HCT116 (cell line): ENCODE measurements at regions not wholly inside any gene's neighbourhood (a gene's known extent, or its start where the extent isn't known, plus 50 kb on each side); places are given as distances from the start of the nearest gene placed in this dataset.

Experiments
- ATAC-seq: fragments of 200-7000 bp; cut with Tn5 transposase; 2 replicates; pipeline ENCODE4 v1.9.1; 2020; ENCODE audit warnings: mild to moderate bottlenecking, moderate library complexity
- BruUV-seq: library from RNA; stranded (reverse); fragments of 400-500 nt; replicated peaks from 2 replicates; lab custom pipeline; 2021; lab: Mats Ljungman, UMichigan
- CTCF ChIA-PET: fragments of 300-600 bp; sonication (Branson Sonifier 250); formaldehyde crosslinking; loops from one replicate; lab custom pipeline; 2021; ENCODE audit warnings: antibody characterized with exemption; lab: Charles Lee
- POLR2A ChIA-PET: fragments of 300-600, 350-600 bp; sonication (Branson Sonifier 250); formaldehyde crosslinking; loops from one replicate; lab custom pipeline; 2021; ENCODE audit warnings: antibody characterized with exemption; lab: Charles Lee
- RAD21 ChIA-PET, 2 experiments: fragments of 300-600 bp; sonication (Branson Sonifier 250); formaldehyde crosslinking; loops; one replicate each; lab custom pipeline; 2023; ENCODE audit warnings: low total read pairs in 2 of 2; ENCODE audit not compliant: uncharacterized antibody in 2 of 2, unreplicated experiment in 2 of 2, low non-redundant PET in 1 of 2; lab: Charles Lee
- DNase-seq: peaks from one replicate; pipeline ENCODE4 v3.0.0-alpha.2; 2010; ENCODE audit warnings: low read depth, low spot score
- H2AFZ ChIP-seq: fragments of 200-600 bp; shearing (Covaris generic), sonication (generic); 2 replicates; pipeline ENCODE4 v1.6.1; 2017; ENCODE audit warnings: low read depth, mixed run types, mixed read lengths, antibody characterized with exemption, low read length; ENCODE audit not compliant: poor library complexity, severe bottlenecking
- H3K27ac ChIP-seq: 2 replicates; pipeline ENCODE4 v1.5.1; 2012; ENCODE audit warnings: low read depth, low read length
- H3K27me3 ChIP-seq: fragments of 200-600 bp; sonication (generic); 2 replicates; pipeline ENCODE4 v1.6.1; 2016; ENCODE audit warnings: mixed run types, low read length, mixed read lengths; ENCODE audit not compliant: insufficient read depth
- H3K36me3 ChIP-seq, 2 experiments: fragments of 200-500 bp in 1 of 2; fragments of 200-600 bp in 1 of 2; sonication (Bioruptor generic) in 1 of 2; sonication (generic) in 1 of 2; 2 replicates each; pipeline versions ENCODE4 v1.5.1 to v1.6.1; 2014 to 2016; ENCODE audit warnings: low read length in 2 of 2, inconsistent platforms in 1 of 2, mixed read lengths in 1 of 2, mixed run types in 1 of 2; ENCODE audit not compliant: insufficient read depth in 2 of 2, control insufficient read depth in 1 of 2
- H3K4me1 ChIP-seq, 2 experiments: fragments of 200-600 bp in 1 of 2; sonication (generic) in 1 of 2; 2 replicates each; pipeline versions ENCODE4 v1.5.1 to v1.6.1; 2012 to 2017; ENCODE audit warnings: low read length in 2 of 2, inconsistent platforms in 1 of 2, mild to moderate bottlenecking in 1 of 2, mixed read lengths in 1 of 2, mixed run types in 1 of 2, moderate library complexity in 1 of 2; ENCODE audit not compliant: insufficient read depth in 2 of 2, control insufficient read depth in 1 of 2
- H3K4me2 ChIP-seq: fragments of 200-600 bp; sonication (generic); 2 replicates; pipeline ENCODE4 v1.6.1; 2017; ENCODE audit warnings: mixed run types, low read length, mixed read lengths
- H3K4me3 ChIP-seq, 2 experiments: fragments of 200-600 bp in 1 of 2; sonication (generic) in 1 of 2; replicated peaks in 1 of 2; 2 replicates each; pipeline ENCODE4 v1.5.1; 2011 to 2016; ENCODE audit warnings: low read length in 2 of 2, control low read depth in 1 of 2, low read depth in 1 of 2, mild to moderate bottlenecking in 1 of 2, mixed read lengths in 1 of 2, mixed run types in 1 of 2
- H3K79me2 ChIP-seq: fragments of 200-600 bp; sonication (generic); 2 replicates; pipeline ENCODE4 v1.6.1; 2017; ENCODE audit warnings: mild to moderate bottlenecking, mixed run types, low read length, moderate library complexity, mixed read lengths; ENCODE audit not compliant: insufficient read depth
- H3K9ac ChIP-seq: fragments of 200-600 bp; sonication (generic); 2 replicates; pipeline ENCODE4 v1.6.1; 2016; ENCODE audit warnings: low read length, mixed read lengths
- H3K9me2 ChIP-seq: fragments of 200-600 bp; sonication (generic), shearing (Covaris generic); 2 replicates; pipeline ENCODE4 v1.6.1; 2017; ENCODE audit warnings: mixed run types, mild to moderate bottlenecking, moderate library complexity; ENCODE audit not compliant: insufficient read depth
- H3K9me3 ChIP-seq, 2 experiments: fragments of 200-500 bp in 1 of 2; fragments of 200-600 bp in 1 of 2; sonication (Bioruptor generic) in 1 of 2; sonication (generic) in 1 of 2; 2 replicates each; pipeline ENCODE4 v1.6.1; 2014 to 2017; ENCODE audit warnings: low read length in 2 of 2, mixed read lengths in 2 of 2, inconsistent platforms in 1 of 2, low read depth in 1 of 2, mild to moderate bottlenecking in 1 of 2, mixed run types in 1 of 2, moderate library complexity in 1 of 2; ENCODE audit not compliant: control insufficient read depth in 1 of 2, insufficient read depth in 1 of 2
- H4K20me1 ChIP-seq: fragments of 200-600 bp; sonication (generic), shearing (Covaris generic); 2 replicates; pipeline ENCODE4 v1.6.1; 2017; ENCODE audit warnings: mixed run types, mild to moderate bottlenecking, moderate library complexity; ENCODE audit not compliant: insufficient read depth
- ATF3 ChIP-seq: IDR thresholded peaks from 2 replicates; pipeline ENCODE4 v1.6.1; 2012
- CEBPB ChIP-seq: IDR thresholded peaks from 2 replicates; pipeline ENCODE4 v1.6.1; 2012; ENCODE audit warnings: low read depth
- CTCF ChIP-seq, 3 experiments: fragments of 200-600 bp in 1 of 3; sonication (generic) in 1 of 3; IDR thresholded peaks in 2 of 3; conservative IDR thresholded peaks in 1 of 3; 2 replicates each; pipeline ENCODE4 v1.5.1; 2012 to 2017; ENCODE audit warnings: low read depth in 2 of 3, low read length in 2 of 3, antibody characterized with exemption in 1 of 3, borderline replicate concordance in 1 of 3, control low read depth in 1 of 3, mild to moderate bottlenecking in 1 of 3, mixed read lengths in 1 of 3, mixed run types in 1 of 3, moderate library complexity in 1 of 3; ENCODE audit not compliant: insufficient read depth in 1 of 3
- EGR1 ChIP-seq: IDR thresholded peaks from 2 replicates; pipeline ENCODE4 v1.6.1; 2012; ENCODE audit warnings: low read depth
- ELF1 ChIP-seq: IDR thresholded peaks from 2 replicates; pipeline ENCODE4 v1.6.1; 2012; ENCODE audit warnings: low read depth, borderline replicate concordance
- EZH2phosphoT487 ChIP-seq: fragments of 200-600 bp; IDR thresholded peaks from 2 replicates; pipeline ENCODE4 v1.6.1; 2018; ENCODE audit warnings: antibody characterized with exemption, borderline replicate concordance
- FOSL1 ChIP-seq: IDR thresholded peaks from 2 replicates; pipeline ENCODE4 v1.6.1; 2012; ENCODE audit warnings: low read depth
- JUND ChIP-seq: IDR thresholded peaks from 2 replicates; pipeline ENCODE4 v1.6.1; 2012
- POLR2A ChIP-seq: IDR thresholded peaks from 2 replicates; pipeline ENCODE4 v1.7.0; 2011; ENCODE audit warnings: borderline replicate concordance; ENCODE audit not compliant: insufficient read depth, insufficient read length; ENCODE audit errors: extremely low read depth
- POLR2AphosphoS5 ChIP-seq: IDR thresholded peaks from 2 replicates; pipeline ENCODE4 v1.6.1; 2011; ENCODE audit warnings: mild to moderate bottlenecking, low read depth, low read length, moderate library complexity
- RAD21 ChIP-seq: IDR thresholded peaks from 2 replicates; pipeline ENCODE4 v1.6.1; 2012; ENCODE audit warnings: low read depth, mild to moderate bottlenecking
- SP1 ChIP-seq: IDR thresholded peaks from 2 replicates; pipeline ENCODE4 v1.6.1; 2012; ENCODE audit warnings: low read depth
- SRF ChIP-seq: IDR thresholded peaks from 2 replicates; pipeline ENCODE4 v1.6.1; 2012; ENCODE audit warnings: low read depth
- TCF7L2 ChIP-seq: IDR thresholded peaks from 2 replicates; pipeline ENCODE4 v1.7.0; 2011; ENCODE audit warnings: borderline replicate concordance, inconsistent platforms; ENCODE audit not compliant: insufficient read depth, insufficient read length; ENCODE audit errors: extremely low read depth
- YY1 ChIP-seq: IDR thresholded peaks from 2 replicates; pipeline ENCODE4 v1.6.1; 2011; ENCODE audit warnings: low read length, low read depth, moderate library complexity, mild to moderate bottlenecking; ENCODE audit not compliant: insufficient replicate concordance; ENCODE audit errors: extremely low read depth
- ZFX ChIP-seq: fragments of 450-650 bp; IDR thresholded peaks from 2 replicates; pipeline ENCODE4 v1.6.1; 2017
- intact Hi-C: fragments of 100-400 bp; cut with micrococcal nuclease; formaldehyde crosslinking; loops from 2 replicates; pipeline ENCODE4 v1.10.0; 2022

- intact Hi-C loops, result no loop called here
- no peaks in the 10 kb centered on the region for H3K27me3 ChIP-seq
- ATAC-seq, result no peak
Observed at GRCh38 chr16:60642956-60643355, 1393.3 kb downstream of the CDH8 start.

GRCh38 chr16:60641067-60641665 is 1395.1 kb downstream of the CDH8 start:
- RAD21 ChIA-PET, result no interaction called here
- POLR2A ChIA-PET, result no interaction called here
- ATAC-seq (no peak), DNase-seq (no peak)
- no peaks in the 10 kb centered on the region for H3K27me3 ChIP-seq
- no peak overlapping the region for H3K4me3 ChIP-seq
- intact Hi-C loops, result no loop called here
- H3K4me2 ChIP-seq, result no peak overlapping the region
- no peaks in the 10 kb centered on the region for H3K4me1 ChIP-seq
- H3K9ac ChIP-seq, result no peak overlapping the region
- H3K9me2 ChIP-seq, result no peaks in the 10 kb centered on the region
- peaks cover 14 to 29% of the 10 kb centered on the region in 2 experiments; a peak in 2 of 4 replicates for H3K9me3 ChIP-seq
- H3K79me2 ChIP-seq, result no peaks in the 10 kb centered on the region
- no TSS peak for BruUV-seq
- CTCF ChIA-PET, result no interaction called here
- H4K20me1 ChIP-seq, result no peaks in the 10 kb centered on the region
- H3K27ac ChIP-seq, result no peak overlapping the region
- H2AFZ ChIP-seq, result no peak overlapping the region
- no peaks in the 10 kb centered on the region for H3K36me3 ChIP-seq
- no peak for TF ChIP-seq SRF
- no peak for TF ChIP-seq YY1
- no peak for TF ChIP-seq ZFX
- TF ChIP-seq RAD21, result no peak
- TF ChIP-seq TCF7L2, result no peak
- no peak for TF ChIP-seq FOSL1
- TF ChIP-seq POLR2A, result no peak
- no peak for TF ChIP-seq JUND
- no peak for TF ChIP-seq ELF1
- no peak for TF ChIP-seq ATF3
- TF ChIP-seq CEBPB, result no peak
- no peak for TF ChIP-seq EZH2phosphoT487
- no peak for TF ChIP-seq EGR1
- TF ChIP-seq SP1, result no peak

More at GRCh38 chr16:60642956-60643355, 1393.3 kb downstream of the CDH8 start:
- H3K9me3 ChIP-seq, result peaks cover 14 to 34% of the 10 kb centered on the region in 2 experiments; a peak in 2 of 4 replicates
- TF ChIP-seq POLR2A, result no peak
- TF ChIP-seq POLR2AphosphoS5, result no peak
- no peak for TF ChIP-seq ELF1
- no peak for TF ChIP-seq CTCF (IDR thresholded peaks at IDR 0.05 in 2 of 3, conservative IDR thresholded peaks at IDR 0.05 in 1 of 3; ENCODE audit: borderline replicate concordance in 1 of 3, insufficient read depth in 1 of 3, low read depth in 2 of 3, low read length in 2 of 3)
- TF ChIP-seq, all 23 proteins: peak for 0
- CTCF ChIA-PET, result no interaction called here
- Histone ChIP-seq H4K20me1 (no peaks in the 10 kb centered on the region), H3K4me1 (no peaks in the 10 kb centered on the region), H3K4me2 (no peak overlapping the region), H3K36me3 (no peaks in the 10 kb centered on the region), H3K27ac (no peak overlapping the region), H3K4me3 (no peak overlapping the region), H3K9ac (no peak overlapping the region), H3K79me2 (no peaks in the 10 kb centered on the region), H2AFZ (no peak overlapping the region), H3K9me2 (no peaks in the 10 kb centered on the region)
- DNase-seq, result no peak
- POLR2A ChIA-PET, result no interaction called here
- no TSS peak for BruUV-seq
- RAD21 ChIA-PET, result no interaction called here
